ENCODE measurements at regions not wholly inside any gene's neighbourhood (a gene's known extent, or its start where the extent isn't known, plus 50 kb on each side); places are given as distances from the start of the nearest gene placed in this dataset.

DNA sequence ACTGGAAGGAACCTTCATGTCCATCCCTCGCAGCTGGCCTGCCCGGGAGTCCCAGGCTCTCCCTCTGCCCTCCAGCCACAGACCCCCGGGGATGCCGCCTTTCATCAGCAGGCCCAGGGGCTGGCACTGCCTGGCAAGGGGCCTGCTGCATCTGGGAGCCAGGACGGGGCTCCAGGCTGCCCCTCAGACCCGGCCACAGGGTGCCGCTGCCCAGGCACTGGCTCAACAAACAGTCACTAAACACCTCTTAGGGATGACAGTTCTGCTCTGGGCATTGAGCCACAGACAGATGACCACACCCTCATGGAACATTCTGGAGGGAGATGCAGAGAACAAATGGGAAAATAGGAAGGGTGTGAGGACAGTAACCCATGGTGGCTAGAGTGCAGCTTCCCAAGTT lies 109.3 kb downstream of the HMX1 start:
- TF ChIP-seq CTCF (IDR thresholded peaks at IDR 0.05) = no peak

DNA sequence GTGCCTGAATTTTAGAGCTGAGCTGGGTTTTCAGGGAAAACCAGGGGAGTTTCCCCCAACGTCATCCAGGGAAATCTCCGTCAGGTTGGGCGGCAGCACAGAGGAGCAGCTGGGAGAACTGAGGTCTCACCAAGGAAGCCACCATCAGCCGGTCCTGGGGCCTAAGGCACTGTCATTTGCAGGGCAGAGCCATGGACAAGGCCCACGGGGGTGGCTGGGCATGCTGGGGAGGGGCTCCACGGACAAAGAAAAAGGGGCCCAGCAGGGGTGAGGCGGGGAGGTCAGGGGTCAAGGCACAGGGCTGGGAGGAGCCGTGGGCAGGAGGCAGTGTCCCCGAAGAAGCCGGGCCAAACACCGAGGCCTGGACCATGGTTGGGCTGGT lies 109.8 kb downstream of the HMX1 start:
- TF ChIP-seq CTCF (IDR thresholded peaks at IDR 0.05) = no peak

DNA sequence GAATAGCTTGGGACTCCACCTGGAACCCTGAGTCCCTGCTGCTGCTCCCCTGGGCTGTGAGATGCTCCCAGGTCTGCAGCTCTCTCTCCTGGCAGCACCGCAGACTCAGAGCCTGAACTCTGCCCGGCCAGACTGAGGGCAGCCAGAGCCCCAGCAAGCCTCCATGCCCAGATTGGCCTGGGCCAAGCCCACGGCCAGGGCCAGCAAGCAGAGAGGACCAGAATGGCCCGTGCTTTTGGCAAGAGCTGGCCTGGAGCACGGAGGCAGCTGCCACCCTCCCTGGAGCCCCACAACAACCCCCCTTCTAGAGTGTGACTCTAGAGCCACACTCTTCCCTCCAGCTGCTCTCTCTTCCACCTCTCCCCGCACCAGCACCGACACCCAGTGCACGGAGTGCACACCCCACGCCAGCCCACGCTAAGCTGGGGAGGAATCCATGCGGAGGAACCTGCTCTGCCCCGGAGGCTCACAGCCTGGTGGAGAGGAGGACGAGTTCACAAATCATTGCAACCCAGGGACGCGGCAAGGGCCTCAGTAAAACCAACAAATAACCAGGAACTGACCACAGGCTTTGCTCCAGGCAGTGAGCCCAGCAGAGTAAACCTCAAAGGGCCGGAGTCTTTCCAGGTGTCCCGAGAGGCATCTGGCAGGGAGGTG lies 110.3 kb downstream of the HMX1 start:
- no peak for TF ChIP-seq CTCF (IDR thresholded peaks at IDR 0.05)

DNA sequence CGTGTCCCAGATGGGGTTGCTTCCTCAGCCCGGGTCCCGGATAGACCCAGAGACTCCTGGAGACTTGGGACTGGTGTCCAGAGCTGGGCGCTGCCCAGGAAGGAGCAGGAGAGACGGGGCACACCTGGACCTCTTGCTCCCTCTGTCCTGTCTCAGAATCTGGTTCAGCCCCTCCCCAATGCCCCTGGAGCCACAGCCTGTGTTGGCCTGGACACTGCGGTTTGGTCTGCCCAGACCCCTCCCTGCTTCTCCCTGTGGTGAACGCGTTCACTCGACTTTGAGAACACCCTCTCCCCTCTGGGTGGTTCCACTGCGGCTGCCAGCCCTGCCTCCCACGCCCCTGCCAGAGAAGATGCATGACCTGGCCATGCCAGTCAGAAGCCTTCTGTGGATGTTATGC lies 111.1 kb downstream of the HMX1 start:
- no peak for TF ChIP-seq CTCF (IDR thresholded peaks at IDR 0.05)

DNA sequence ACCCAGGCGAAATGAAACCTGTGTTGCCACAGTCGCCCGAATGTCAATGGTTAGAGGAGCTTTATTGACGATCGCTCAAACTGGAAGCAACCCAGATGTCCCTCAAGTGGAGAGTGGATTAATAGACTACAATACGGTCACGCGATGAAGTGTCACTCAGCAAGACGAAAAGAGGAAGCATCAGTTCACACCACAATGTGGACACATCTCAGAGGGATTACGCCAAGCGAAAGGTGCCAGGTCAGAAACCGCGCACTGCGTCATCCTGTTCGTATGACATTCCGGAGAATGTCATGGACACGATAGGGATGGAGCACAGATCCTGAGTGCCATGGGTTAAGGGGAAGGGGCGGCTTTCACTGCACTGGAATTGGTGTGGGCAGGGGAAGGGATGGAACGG lies 111.7 kb downstream of the HMX1 start:
- TF ChIP-seq CTCF (IDR thresholded peaks at IDR 0.05) = no peak

GRCh38 chr4:8756816-8757215 lies 114.8 kb downstream of the HMX1 start:
- TF ChIP-seq CTCF (IDR thresholded peaks at IDR 0.05) = no peak

GRCh38 chr4:8754634-8755589 lies 116.7 kb downstream of the HMX1 start:
- no peak for TF ChIP-seq CTCF (IDR thresholded peaks at IDR 0.05)

Measured in LNCAP (cell line).